ENCODE measurements at regions not wholly inside any gene's neighbourhood (a gene's known extent, or its start where the extent isn't known, plus 50 kb on each side); places are given as distances from the start of the nearest gene placed in this dataset.
"Not testable (repeated sequence)": the region's sequence is repeated elsewhere in the genome, so short reads cannot be mapped to it uniquely, and the experiment has no call there.

GRCh38 chr2:89061174-89061573, 369.7 kb downstream of the RPIA start:
- TF ChIP-seq CTCF (conservative IDR thresholded peaks at IDR 0.05; ENCODE audit: low read depth, low read length); EZH2 (IDR thresholded peaks at IDR 0.05; ENCODE audit: borderline replicate concordance, low read depth, low read length, poor library complexity, severe bottlenecking): not testable (repeated sequence)

Data from A673 (cell line).